Kidney glomerular epithelial cell (primary cell): ENCODE measurements at regions not wholly inside any gene's neighbourhood (a gene's known extent, or its start where the extent isn't known, plus 50 kb on each side); places are given as distances from the start of the nearest gene placed in this dataset.
A peak's percentile ranks its signal among the peaks of the same experiment; 100 is the strongest.
"Not testable (repeated sequence)": the region's sequence is repeated elsewhere in the genome, so short reads cannot be mapped to it uniquely, and the experiment has no call there.

Experiments used
- DNase-seq: peaks from one replicate; lab custom pipeline; 2025; lab: John Stamatoyannopoulos, UW

GRCh38 chr14:36411951-36412350 is 91.5 kb upstream of the MBIP start:
- DNase-seq, result not testable (repeated sequence)

GRCh38 chr14:36408388-36408787 is 88.0 kb upstream of the MBIP start:
- DNase-seq, result no peak

GRCh38 chr14:36405589-36406274 is 85.3 kb upstream of the MBIP start:
- DNase-seq, result no peak

DNA sequence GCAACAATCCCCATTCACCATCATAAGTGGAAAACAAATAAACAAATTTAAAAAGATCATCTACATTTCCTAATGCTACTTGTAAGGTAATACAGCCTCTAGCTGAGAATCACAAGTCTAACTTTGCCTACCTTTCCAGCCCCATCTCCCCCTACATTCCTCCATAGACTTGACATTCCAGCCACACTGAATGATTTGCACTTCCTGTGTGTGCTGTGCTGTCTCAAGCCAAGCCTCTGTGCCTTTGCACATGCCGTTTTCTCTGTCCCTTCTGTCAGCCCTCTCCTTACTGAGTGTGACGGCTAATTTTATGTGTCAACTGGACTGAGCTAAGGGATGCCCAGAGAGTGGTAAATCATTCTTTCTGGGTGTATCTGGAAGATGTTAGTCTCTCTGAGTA is 82.4 kb upstream of the MBIP start:
- DNase-seq, result no peak

GRCh38 chr14:36398463-36399291 is 78.2 kb upstream of the MBIP start:
- DNase-seq, result no peak

- no peak for DNase-seq
These were observed 76.9 kb upstream of the MBIP start for GRCh38 chr14:36397357-36397756.

GRCh38 chr14:36396798-36397197 is 76.4 kb upstream of the MBIP start:
- no peak for DNase-seq

GRCh38 chr14:36394593-36394992 is 74.2 kb upstream of the MBIP start:
- DNase-seq, result no peak

DNA sequence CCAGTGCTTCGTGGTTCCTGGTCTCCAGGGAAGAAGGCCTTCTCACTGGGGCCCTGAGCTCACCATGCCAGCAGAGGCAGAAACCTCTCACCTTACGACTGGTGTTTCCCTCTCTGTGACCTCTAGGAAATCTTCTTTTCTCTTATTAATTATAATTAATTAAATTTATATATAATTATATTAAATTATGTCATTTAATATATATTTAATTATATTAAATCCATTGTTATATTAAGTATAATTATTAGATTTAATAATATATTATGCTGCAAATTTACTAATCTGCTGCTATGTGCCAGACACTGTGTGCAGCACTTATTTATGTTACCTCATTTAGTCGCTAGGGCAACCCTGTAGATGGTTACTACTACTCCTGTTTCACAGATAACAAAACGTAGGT is 70.3 kb upstream of the MBIP start:
- no peak for DNase-seq

- DNase-seq, result no peak
These were observed 63.5 kb upstream of the MBIP start for GRCh38 chr14:36383767-36384431.

DNA sequence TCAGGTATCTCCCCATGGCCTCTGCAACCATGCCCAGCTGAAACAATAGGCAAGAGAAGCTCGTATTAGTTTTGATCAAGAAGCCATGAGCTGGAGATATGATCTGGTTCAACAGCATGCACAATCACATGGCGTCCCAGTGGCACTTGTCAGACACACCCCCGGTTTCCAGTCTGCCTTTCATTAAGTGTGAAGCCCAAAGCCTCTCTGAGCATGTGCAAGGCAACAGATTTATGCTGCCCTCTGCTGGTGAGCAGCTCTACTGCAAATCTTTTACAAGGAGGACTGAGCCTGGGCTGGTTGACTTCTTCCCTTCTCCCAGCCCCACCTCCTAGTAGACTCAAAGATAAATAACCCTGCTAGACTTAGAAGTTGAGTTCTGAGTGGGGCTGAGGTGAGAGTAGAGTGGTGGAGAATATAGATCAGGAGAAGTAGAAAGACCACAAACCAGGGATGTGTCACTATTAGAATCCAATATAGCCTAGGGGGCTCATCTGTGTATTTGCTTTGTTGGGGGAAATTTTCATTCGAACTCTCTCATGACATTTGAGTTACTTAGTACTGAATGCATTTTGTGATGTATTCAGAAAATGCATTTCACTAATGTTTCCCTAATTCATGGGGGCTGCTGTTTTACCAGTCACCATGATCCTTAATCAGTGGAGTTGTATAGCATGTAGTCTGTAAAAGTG is 53.7 kb upstream of the MBIP start:
- DNase-seq, result peak; percentile 72
